Caco-2 (cell line): ENCODE measurements at regions not wholly inside any gene's neighbourhood (a gene's known extent, or its start where the extent isn't known, plus 50 kb on each side); places are given as distances from the start of the nearest gene placed in this dataset.

Source experiments
- BruUV-seq: library from RNA; stranded (reverse); fragments of 400-500 nt; replicated peaks from 2 replicates; lab custom pipeline; 2021; lab: Mats Ljungman, UMichigan
- CTCF ChIA-PET: fragments of 300-600 bp; sonication (Branson Sonifier 250); formaldehyde crosslinking; loops from one replicate; lab custom pipeline; 2022; ENCODE audit warnings: antibody characterized with exemption; lab: Charles Lee
- POLR2A ChIA-PET: fragments of 300-600 bp; sonication (Branson Sonifier 250); formaldehyde crosslinking; loops from one replicate; lab custom pipeline; 2022; ENCODE audit warnings: antibody characterized with exemption; lab: Charles Lee
- DNase-seq, 2 experiments: peaks; one replicate each; pipeline versions ENCODE4 v3.0.0 to v3.0.0-alpha.2; 2020 to 2022
- H3K27me3 ChIP-seq: replicated peaks from 2 replicates; pipeline ENCODE4 v1.6.0; 2011; ENCODE audit warnings: low read length; ENCODE audit not compliant: control insufficient read depth, insufficient read depth
- H3K36me3 ChIP-seq: 2 replicates; pipeline ENCODE4 v1.5.1; 2011; ENCODE audit warnings: low read length; ENCODE audit not compliant: control insufficient read depth, insufficient read depth
- H3K4me1 ChIP-seq: fragments of 250-450 bp; sonication (Bioruptor Pico); 2 replicates; pipeline ENCODE4 v1.5.1; 2020; ENCODE audit warnings: mild to moderate bottlenecking
- H3K4me3 ChIP-seq: 2 replicates; pipeline ENCODE4 v1.5.1; 2011; ENCODE audit warnings: low read depth, mild to moderate bottlenecking, control low read depth, low read length
- H3K9me3 ChIP-seq: fragments of 250-450 bp; sonication (Bioruptor Pico); 2 replicates; pipeline ENCODE4 v1.5.1; 2020; ENCODE audit warnings: mild to moderate bottlenecking, moderate library complexity
- H3K27ac Mint-ChIP-seq: one replicate; pipeline ENCODE4 v1.8.0; 2022; ENCODE audit warnings: mixed read lengths; ENCODE audit not compliant: unreplicated experiment
- H3K27me3 Mint-ChIP-seq: one replicate; pipeline ENCODE4 v1.8.0; 2022; ENCODE audit warnings: mixed read lengths; ENCODE audit not compliant: insufficient read depth, unreplicated experiment
- H3K36me3 Mint-ChIP-seq: one replicate; pipeline ENCODE4 v1.8.0; 2022; ENCODE audit warnings: mild to moderate bottlenecking, mixed read lengths; ENCODE audit not compliant: insufficient read depth, unreplicated experiment
- H3K4me1 Mint-ChIP-seq: one replicate; pipeline ENCODE4 v1.8.0; 2022; ENCODE audit warnings: low read depth, mixed read lengths; ENCODE audit not compliant: unreplicated experiment
- H3K4me3 Mint-ChIP-seq: one replicate; pipeline ENCODE4 v1.8.0; 2022; ENCODE audit warnings: mild to moderate bottlenecking, moderate library complexity, mixed read lengths; ENCODE audit not compliant: unreplicated experiment
- H3K9me3 Mint-ChIP-seq: one replicate; pipeline ENCODE4 v1.8.0; 2022; ENCODE audit warnings: mixed read lengths; ENCODE audit not compliant: unreplicated experiment
- intact Hi-C: fragments of 100-400 bp; cut with micrococcal nuclease; formaldehyde crosslinking; loops from one replicate; pipeline ENCODE4 v1.10.0; 2022; ENCODE audit not compliant: unreplicated experiment
- TF ChIP-seq, protein P1 (sequence below), 2 experiments: fragments of 200-600 bp in 1 of 2; IDR thresholded peaks; 1 replicate in 1 of 2; 2 replicates in 1 of 2; pipeline versions ENCODE4 v1.5.1 to v1.8.0; 2011 to 2022; ENCODE audit warnings: antibody characterized with exemption in 1 of 2, control low read depth in 1 of 2, inconsistent platforms in 1 of 2, low read depth in 1 of 2, low read length in 1 of 2, mild to moderate bottlenecking in 1 of 2, moderate library complexity in 1 of 2; ENCODE audit not compliant: insufficient read depth in 1 of 2, severe bottlenecking in 1 of 2, unreplicated experiment in 1 of 2

DNA sequence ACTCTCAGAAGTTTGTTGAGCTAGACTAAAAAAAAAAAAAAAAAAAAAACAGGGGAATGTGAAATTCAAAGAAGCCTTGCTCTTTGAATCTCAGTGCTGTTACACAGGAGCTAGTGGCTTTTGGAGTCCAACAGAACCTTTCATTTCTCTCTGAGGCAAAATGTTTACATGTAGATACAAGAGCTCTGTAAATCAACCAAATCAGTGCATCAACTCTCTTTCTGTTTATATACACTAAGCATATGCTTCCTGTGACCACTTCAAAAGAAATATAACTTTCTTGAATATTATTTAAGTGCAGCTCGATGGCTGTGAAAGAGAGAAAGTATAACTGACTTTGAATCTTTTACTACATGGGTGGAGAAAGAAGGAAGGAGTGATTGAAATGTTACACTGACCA is 115.3 kb upstream of the ITGA1 start:
- Histone ChIP-seq H3K27me3 (peaks cover 1% of the 10 kb centered on the region; the same call in 1 of the 2 replicates), H3K36me3 (no peaks in the 10 kb centered on the region), H3K9me3 (no peaks in the 10 kb centered on the region), H3K4me3 (no peak overlapping the region), H3K4me1 (no peaks in the 10 kb centered on the region)
- BruUV-seq, result no TSS peak
- intact Hi-C loops, result no loop called here
- peaks cover 13% of the 10 kb centered on the region for H3K27me3 Mint-ChIP-seq
- no peak overlapping the region for H3K4me3 Mint-ChIP-seq
- no peaks in the 10 kb centered on the region for H3K4me1 Mint-ChIP-seq
- no peaks in the 10 kb centered on the region for H3K9me3 Mint-ChIP-seq
- TF ChIP-seq, protein P1, sequence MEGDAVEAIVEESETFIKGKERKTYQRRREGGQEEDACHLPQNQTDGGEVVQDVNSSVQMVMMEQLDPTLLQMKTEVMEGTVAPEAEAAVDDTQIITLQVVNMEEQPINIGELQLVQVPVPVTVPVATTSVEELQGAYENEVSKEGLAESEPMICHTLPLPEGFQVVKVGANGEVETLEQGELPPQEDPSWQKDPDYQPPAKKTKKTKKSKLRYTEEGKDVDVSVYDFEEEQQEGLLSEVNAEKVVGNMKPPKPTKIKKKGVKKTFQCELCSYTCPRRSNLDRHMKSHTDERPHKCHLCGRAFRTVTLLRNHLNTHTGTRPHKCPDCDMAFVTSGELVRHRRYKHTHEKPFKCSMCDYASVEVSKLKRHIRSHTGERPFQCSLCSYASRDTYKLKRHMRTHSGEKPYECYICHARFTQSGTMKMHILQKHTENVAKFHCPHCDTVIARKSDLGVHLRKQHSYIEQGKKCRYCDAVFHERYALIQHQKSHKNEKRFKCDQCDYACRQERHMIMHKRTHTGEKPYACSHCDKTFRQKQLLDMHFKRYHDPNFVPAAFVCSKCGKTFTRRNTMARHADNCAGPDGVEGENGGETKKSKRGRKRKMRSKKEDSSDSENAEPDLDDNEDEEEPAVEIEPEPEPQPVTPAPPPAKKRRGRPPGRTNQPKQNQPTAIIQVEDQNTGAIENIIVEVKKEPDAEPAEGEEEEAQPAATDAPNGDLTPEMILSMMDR (IDR thresholded peaks at IDR 0.05; ENCODE audit: insufficient read depth in 1 of 2, low read depth in 1 of 2, low read length in 1 of 2, severe bottlenecking in 1 of 2, unreplicated experiment in 1 of 2), result no peak
- no peaks in the 10 kb centered on the region for H3K36me3 Mint-ChIP-seq
- no peak overlapping the region for H3K27ac Mint-ChIP-seq
- no peak for DNase-seq
- POLR2A ChIA-PET, result no interaction called here
- CTCF ChIA-PET, result no interaction called here

- no peaks in the 10 kb centered on the region for H3K36me3 Mint-ChIP-seq
- DNase-seq, result no peak
- Histone ChIP-seq H3K4me3 (no peak overlapping the region), H3K4me1 (no peaks in the 10 kb centered on the region), H3K9me3 (no peaks in the 10 kb centered on the region), H3K27me3 (peaks cover 1% of the 10 kb centered on the region; the same call in 1 of the 2 replicates), H3K36me3 (no peaks in the 10 kb centered on the region)
- no TSS peak for BruUV-seq
- ChIA-PET POLR2A (no interaction called here), CTCF (no interaction called here)
- peaks cover 13% of the 10 kb centered on the region for H3K27me3 Mint-ChIP-seq
- no peaks in the 10 kb centered on the region for H3K9me3 Mint-ChIP-seq
- TF ChIP-seq, protein P1 (IDR thresholded peaks at IDR 0.05; ENCODE audit: insufficient read depth in 1 of 2, low read depth in 1 of 2, low read length in 1 of 2, severe bottlenecking in 1 of 2, unreplicated experiment in 1 of 2), result no peak
- intact Hi-C loops, result no loop called here
- H3K4me1 Mint-ChIP-seq, result no peaks in the 10 kb centered on the region
- H3K27ac Mint-ChIP-seq, result no peak overlapping the region
- no peak overlapping the region for H3K4me3 Mint-ChIP-seq
Measured at GRCh38 chr5:52673495-52673894, 114.2 kb upstream of the ITGA1 start.

DNA sequence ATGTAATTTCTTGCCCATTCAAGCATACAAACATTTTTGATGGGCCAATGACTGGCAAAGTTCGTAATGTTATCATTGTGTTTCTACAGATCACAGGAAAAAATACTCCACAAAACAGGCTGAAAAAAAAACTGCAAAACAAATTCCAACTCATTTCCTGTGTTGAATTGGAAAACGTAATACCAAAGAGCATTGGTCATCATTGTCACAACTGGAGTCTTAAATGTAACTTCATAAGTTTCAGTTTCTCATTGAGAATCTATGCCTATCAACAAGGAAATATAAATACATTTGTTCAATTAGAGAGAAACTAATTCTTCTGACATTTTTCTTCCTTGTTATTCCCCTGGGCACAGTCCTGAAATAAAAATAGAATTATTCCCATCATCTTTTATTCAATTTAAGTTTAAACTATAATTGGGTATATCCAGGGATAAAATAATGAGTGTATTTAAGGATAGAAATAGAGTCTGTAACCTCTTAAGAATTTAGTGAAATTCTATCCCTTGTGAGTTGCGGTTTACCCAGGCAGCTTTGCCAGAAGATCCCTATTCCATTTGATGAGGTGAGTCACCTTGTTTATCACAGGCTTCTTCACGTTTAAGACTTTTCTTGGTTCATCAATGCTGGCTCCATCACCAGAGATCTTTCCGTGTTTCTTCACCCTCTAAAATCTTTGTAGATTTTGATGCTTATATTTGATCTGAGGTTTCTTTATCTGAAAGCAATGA is 112.7 kb upstream of the ITGA1 start:
- H3K27ac Mint-ChIP-seq, result no peak overlapping the region
- ChIA-PET POLR2A (no interaction called here), CTCF (no interaction called here)
- intact Hi-C loops, result no loop called here
- DNase-seq, result no peak
- Histone ChIP-seq H3K9me3 (no peaks in the 10 kb centered on the region), H3K4me3 (no peak overlapping the region), H3K4me1 (no peaks in the 10 kb centered on the region), H3K36me3 (no peaks in the 10 kb centered on the region), H3K27me3 (no peaks in the 10 kb centered on the region)
- H3K4me1 Mint-ChIP-seq, result no peaks in the 10 kb centered on the region
- peaks cover 12% of the 10 kb centered on the region for H3K27me3 Mint-ChIP-seq
- no TSS peak for BruUV-seq
- no peaks in the 10 kb centered on the region for H3K9me3 Mint-ChIP-seq
- H3K36me3 Mint-ChIP-seq, result no peaks in the 10 kb centered on the region
- no peak overlapping the region for H3K4me3 Mint-ChIP-seq
- TF ChIP-seq, protein P1 (IDR thresholded peaks at IDR 0.05; ENCODE audit: insufficient read depth in 1 of 2, low read depth in 1 of 2, low read length in 1 of 2, severe bottlenecking in 1 of 2, unreplicated experiment in 1 of 2), result no peak
